ENCODE measurements at regions not wholly inside any gene's neighbourhood (a gene's known extent, or its start where the extent isn't known, plus 50 kb on each side); places are given as distances from the start of the nearest gene placed in this dataset.
"Not testable (repeated sequence)": the region's sequence is repeated elsewhere in the genome, so short reads cannot be mapped to it uniquely, and the experiment has no call there.

- TF ChIP-seq CTCF (IDR thresholded peaks at IDR 0.05), result no peak
- no peak overlapping the region for H3K4me3 Mint-ChIP-seq
- H3K4me1 Mint-ChIP-seq (ENCODE audit: low read depth), result no peaks in the 10 kb centered on the region
- no peak overlapping the region for H3K27ac Mint-ChIP-seq
- no peak for DNase-seq
- no peaks in the 10 kb centered on the region for H3K36me3 Mint-ChIP-seq (ENCODE audit: low read depth)
- peaks cover 2% of the 10 kb centered on the region; the same call in 1 of the 2 replicates for H3K27me3 Mint-ChIP-seq (ENCODE audit: insufficient read depth)
- H3K9me3 Mint-ChIP-seq, result no peaks in the 10 kb centered on the region
Observed at GRCh38 chr6:58113960-58114359, 796.5 kb downstream of the PRIM2 start.

GRCh38 chr6:58117162-58117561 is 799.7 kb downstream of the PRIM2 start:
- H3K27ac Mint-ChIP-seq; H3K36me3 Mint-ChIP-seq (ENCODE audit: low read depth): not testable (repeated sequence)

GRCh38 chr6:58121616-58122015 is 804.2 kb downstream of the PRIM2 start:
- not testable (repeated sequence) for H3K9me3 Mint-ChIP-seq; DNase-seq; H3K27ac Mint-ChIP-seq; H3K36me3 Mint-ChIP-seq (ENCODE audit: low read depth); H3K4me3 Mint-ChIP-seq; H3K27me3 Mint-ChIP-seq (ENCODE audit: insufficient read depth); H3K4me1 Mint-ChIP-seq (ENCODE audit: low read depth)

More at GRCh38 chr6:58117162-58117561, 799.7 kb downstream of the PRIM2 start:
- not testable (repeated sequence) for DNase-seq; H3K27me3 Mint-ChIP-seq (ENCODE audit: insufficient read depth); H3K4me1 Mint-ChIP-seq (ENCODE audit: low read depth); H3K9me3 Mint-ChIP-seq
- peak overlapping the region; percentile 14; the same call in 1 of the 2 replicates for H3K4me3 Mint-ChIP-seq

GRCh38 chr6:58123770-58124169 is 806.3 kb downstream of the PRIM2 start:
- not testable (repeated sequence) for H3K9me3 Mint-ChIP-seq; H3K4me1 Mint-ChIP-seq (ENCODE audit: low read depth); H3K36me3 Mint-ChIP-seq (ENCODE audit: low read depth); H3K27me3 Mint-ChIP-seq (ENCODE audit: insufficient read depth); DNase-seq; H3K27ac Mint-ChIP-seq; H3K4me3 Mint-ChIP-seq

GRCh38 chr6:58128549-58128948 is 811.1 kb downstream of the PRIM2 start:
- not testable (repeated sequence) for H3K27ac Mint-ChIP-seq; H3K4me3 Mint-ChIP-seq; H3K36me3 Mint-ChIP-seq (ENCODE audit: low read depth); DNase-seq; H3K27me3 Mint-ChIP-seq (ENCODE audit: insufficient read depth); H3K4me1 Mint-ChIP-seq (ENCODE audit: low read depth)
- peaks cover 26% of the 10 kb centered on the region for H3K9me3 Mint-ChIP-seq

- not testable (repeated sequence) for H3K27ac Mint-ChIP-seq; H3K36me3 Mint-ChIP-seq (ENCODE audit: low read depth)
Observed at GRCh38 chr6:58129098-58129497, 811.7 kb downstream of the PRIM2 start.

GRCh38 chr6:58139746-58140145 is 822.3 kb downstream of the PRIM2 start:
- H3K27ac Mint-ChIP-seq; H3K27me3 Mint-ChIP-seq (ENCODE audit: insufficient read depth); DNase-seq; H3K9me3 Mint-ChIP-seq; H3K4me3 Mint-ChIP-seq; H3K36me3 Mint-ChIP-seq (ENCODE audit: low read depth); H3K4me1 Mint-ChIP-seq (ENCODE audit: low read depth): not testable (repeated sequence)

More at GRCh38 chr6:58129098-58129497, 811.7 kb downstream of the PRIM2 start:
- DNase-seq; H3K27me3 Mint-ChIP-seq (ENCODE audit: insufficient read depth); H3K4me3 Mint-ChIP-seq; H3K4me1 Mint-ChIP-seq (ENCODE audit: low read depth): not testable (repeated sequence)
- H3K9me3 Mint-ChIP-seq, result peaks cover 26% of the 10 kb centered on the region

- not testable (repeated sequence) for H3K4me3 Mint-ChIP-seq; DNase-seq; H3K9me3 Mint-ChIP-seq; H3K27me3 Mint-ChIP-seq (ENCODE audit: insufficient read depth); H3K36me3 Mint-ChIP-seq (ENCODE audit: low read depth); H3K27ac Mint-ChIP-seq; H3K4me1 Mint-ChIP-seq (ENCODE audit: low read depth)
Observed at GRCh38 chr6:58171025-58171424, 853.6 kb downstream of the PRIM2 start.

GRCh38 chr6:58181557-58182065 is 864.2 kb downstream of the PRIM2 start:
- H3K36me3 Mint-ChIP-seq (ENCODE audit: low read depth); DNase-seq; H3K27ac Mint-ChIP-seq; H3K4me3 Mint-ChIP-seq; H3K27me3 Mint-ChIP-seq (ENCODE audit: insufficient read depth); H3K9me3 Mint-ChIP-seq: not testable (repeated sequence)
- TF ChIP-seq CTCF (IDR thresholded peaks at IDR 0.05), result peak; percentile 67
- peaks cover 15% of the 10 kb centered on the region for H3K4me1 Mint-ChIP-seq (ENCODE audit: low read depth)

- not testable (repeated sequence) for H3K27ac Mint-ChIP-seq; DNase-seq; H3K4me1 Mint-ChIP-seq (ENCODE audit: low read depth); H3K36me3 Mint-ChIP-seq (ENCODE audit: low read depth); H3K27me3 Mint-ChIP-seq (ENCODE audit: insufficient read depth); H3K4me3 Mint-ChIP-seq; H3K9me3 Mint-ChIP-seq
Observed at GRCh38 chr6:58185300-58185699, 867.9 kb downstream of the PRIM2 start.

GRCh38 chr6:58193209-58193608 is 875.8 kb downstream of the PRIM2 start:
- H3K27me3 Mint-ChIP-seq (ENCODE audit: insufficient read depth); H3K9me3 Mint-ChIP-seq; H3K36me3 Mint-ChIP-seq (ENCODE audit: low read depth): not testable (repeated sequence)
- H3K27ac Mint-ChIP-seq, result peak overlapping the region; percentile 88
- peak overlapping the region; percentile 84 for H3K4me3 Mint-ChIP-seq
- DNase-seq, result peak; percentile 96
- peaks cover 55% of the 10 kb centered on the region for H3K4me1 Mint-ChIP-seq (ENCODE audit: low read depth)

Measured in HFFc6 (cell line).